ENCODE measurements at regions not wholly inside any gene's neighbourhood (a gene's known extent, or its start where the extent isn't known, plus 50 kb on each side); places are given as distances from the start of the nearest gene placed in this dataset.
"Not testable (repeated sequence)": the region's sequence is repeated elsewhere in the genome, so short reads cannot be mapped to it uniquely, and the experiment has no call there.

DNA sequence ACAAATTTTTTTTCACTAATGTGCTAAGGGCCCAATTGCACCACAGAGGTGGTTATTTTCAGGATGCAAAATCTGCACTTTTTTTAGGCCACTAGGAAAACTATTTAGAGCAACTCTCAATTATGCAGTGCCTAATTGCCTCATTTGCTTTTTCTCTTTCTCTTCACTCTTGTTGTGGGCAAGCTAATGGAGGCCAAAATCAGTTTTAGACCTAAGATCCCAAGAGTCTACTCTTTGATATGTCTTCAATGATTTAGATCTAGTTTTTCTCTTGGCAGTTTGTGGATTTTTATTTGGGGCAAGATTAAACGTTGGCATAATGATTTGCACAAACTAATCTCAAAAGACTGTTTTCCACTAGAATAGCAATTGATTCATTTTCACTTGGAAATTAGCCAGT, 1996.9 kb downstream of the LRRC4C start:
- DNase-seq: no peak

DNA sequence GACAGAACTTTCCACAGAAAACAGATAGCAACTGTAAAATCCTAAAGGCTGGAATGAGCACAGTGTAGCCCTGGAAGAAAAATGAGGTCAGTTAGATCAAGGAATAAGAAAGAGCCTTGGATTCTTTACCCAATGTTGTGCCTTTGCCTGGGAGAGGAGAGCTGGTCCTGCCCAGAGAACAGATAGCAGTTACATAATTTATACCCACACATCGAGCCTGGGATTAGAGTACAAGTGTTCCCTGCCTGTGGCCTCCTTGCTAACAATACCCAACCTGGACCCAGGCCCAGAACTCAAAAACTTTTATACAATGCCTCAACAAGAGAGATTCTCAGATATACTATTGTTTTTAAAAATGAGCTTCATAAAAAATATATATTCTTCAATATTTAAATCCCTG, 1998.4 kb downstream of the LRRC4C start:
- no peak for DNase-seq

DNA sequence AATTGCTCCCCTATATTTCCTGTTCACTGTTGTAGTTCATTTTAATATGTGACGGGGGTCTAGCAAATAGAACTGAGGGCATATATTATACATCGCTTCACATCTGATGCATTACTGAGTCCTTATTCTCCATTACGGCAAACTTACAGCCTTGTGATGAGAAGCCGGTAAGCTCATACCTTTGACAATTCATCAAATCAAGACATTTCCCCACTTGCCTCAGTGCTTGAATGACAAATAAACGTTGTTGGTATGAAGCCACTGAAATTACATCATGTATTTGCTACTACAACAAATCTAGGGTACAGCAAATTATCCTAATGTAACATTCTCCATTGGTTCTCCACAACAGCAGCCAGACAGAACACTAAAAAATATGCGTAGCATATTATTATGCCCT, 1999.8 kb downstream of the LRRC4C start:
- DNase-seq: no peak

DNA sequence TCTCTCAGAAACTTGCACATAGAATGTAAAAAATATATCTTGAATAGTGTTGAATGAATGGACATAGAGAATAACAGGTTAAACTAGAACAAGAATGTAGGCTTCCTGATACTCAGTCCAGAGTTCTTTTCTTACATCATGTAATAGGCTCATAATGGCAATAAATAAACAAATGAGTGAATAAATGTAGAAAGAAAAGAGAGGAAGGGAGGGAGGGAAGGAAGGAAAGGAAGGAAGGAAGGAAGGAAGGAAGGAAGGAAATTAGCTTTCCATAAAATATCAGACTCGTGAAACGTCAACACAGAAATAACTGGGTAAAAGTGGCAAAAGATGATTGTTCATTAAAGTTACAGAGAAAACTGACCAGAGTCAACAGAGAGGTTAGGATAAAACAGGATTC, 2001.0 kb downstream of the LRRC4C start:
- DNase-seq: no peak

GRCh38 chr11:39443424-39444022, 2015.9 kb downstream of the LRRC4C start:
- no peak for DNase-seq

DNA sequence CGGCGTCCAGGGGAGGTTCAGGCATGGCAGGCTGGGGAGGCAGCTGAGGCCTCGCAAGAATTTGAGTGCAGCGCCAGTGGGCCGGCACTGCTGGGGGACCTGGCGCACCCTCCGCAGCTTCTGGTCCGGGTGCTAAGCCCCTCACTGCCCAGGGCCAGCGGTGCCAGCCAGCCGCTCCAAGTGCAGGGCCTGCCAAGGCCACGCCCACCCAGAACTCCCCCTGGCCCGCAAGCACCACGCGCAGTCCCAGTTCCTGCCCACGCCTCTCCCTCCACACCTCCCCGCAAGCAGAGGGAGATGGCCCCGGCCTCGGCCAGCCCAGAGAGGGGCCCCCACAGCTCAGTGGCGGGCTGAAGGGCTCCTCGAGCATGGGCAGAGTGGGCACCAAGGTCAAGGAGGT, 2017.3 kb downstream of the LRRC4C start:
- no peak for DNase-seq

- no peak for DNase-seq
Measured at GRCh38 chr11:39435641-39436040, 2023.8 kb downstream of the LRRC4C start.

- no peak for DNase-seq
Measured at GRCh38 chr11:39434466-39434865, 2025.0 kb downstream of the LRRC4C start.

- no peak for DNase-seq
Measured at GRCh38 chr11:39432929-39433328, 2026.5 kb downstream of the LRRC4C start.

- DNase-seq: no peak
Measured at GRCh38 chr11:39425226-39425625, 2034.2 kb downstream of the LRRC4C start.

GRCh38 chr11:39412117-39412516, 2047.3 kb downstream of the LRRC4C start:
- no peak for DNase-seq

- DNase-seq: no peak
Measured at GRCh38 chr11:39385911-39386310, 2073.5 kb downstream of the LRRC4C start.

- no peak for DNase-seq
Measured at GRCh38 chr11:39374963-39375698, 2084.3 kb downstream of the LRRC4C start.

DNA sequence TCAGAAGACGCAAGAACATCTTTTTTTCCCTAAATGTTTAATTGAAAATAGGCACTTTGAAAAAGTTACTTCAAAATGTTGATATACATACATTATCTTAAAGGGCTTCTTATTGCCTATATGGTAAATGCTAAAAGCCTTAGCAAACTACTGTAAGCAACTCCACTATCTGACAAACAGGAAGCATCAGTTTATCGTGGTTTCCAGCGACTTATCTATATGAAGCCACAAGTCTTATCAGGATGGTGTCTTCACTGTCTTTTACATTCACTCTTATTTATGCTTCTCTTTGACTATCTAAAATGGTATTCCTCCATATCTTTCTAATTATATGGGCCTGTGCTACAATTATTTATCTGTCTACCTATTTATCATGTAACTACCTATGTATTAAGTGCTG, 2091.9 kb downstream of the LRRC4C start:
- DNase-seq: no peak

DNA sequence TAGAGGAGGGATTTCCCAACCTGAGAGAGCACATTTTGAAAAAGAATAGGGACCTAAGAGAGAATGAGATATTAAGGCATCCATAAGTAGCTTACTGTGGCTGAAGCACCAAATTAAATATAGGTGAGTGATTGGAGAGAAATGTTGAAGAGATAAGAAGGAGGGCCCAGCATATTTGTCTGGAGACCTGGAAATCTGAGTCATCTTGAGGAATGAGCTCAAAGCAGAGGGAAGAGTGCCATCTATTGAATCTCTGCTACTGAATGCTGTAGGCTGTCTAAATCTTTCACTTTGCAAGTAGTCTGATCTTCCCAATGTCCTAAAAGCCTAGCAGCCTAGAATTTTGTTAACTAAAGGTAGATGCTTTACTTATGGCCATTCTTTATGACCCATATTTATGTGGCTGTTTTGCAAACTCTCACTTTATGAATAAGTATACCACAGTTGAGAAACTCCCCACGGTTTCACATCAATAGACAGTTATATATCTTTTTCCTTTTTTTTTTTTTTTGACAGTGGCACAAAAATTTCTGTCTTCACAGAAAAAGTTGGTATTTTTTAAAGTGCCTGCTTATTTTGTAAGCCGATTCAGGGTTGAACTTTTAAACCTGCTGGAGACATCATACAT, 2093.5 kb downstream of the LRRC4C start:
- no peak for DNase-seq

DNA sequence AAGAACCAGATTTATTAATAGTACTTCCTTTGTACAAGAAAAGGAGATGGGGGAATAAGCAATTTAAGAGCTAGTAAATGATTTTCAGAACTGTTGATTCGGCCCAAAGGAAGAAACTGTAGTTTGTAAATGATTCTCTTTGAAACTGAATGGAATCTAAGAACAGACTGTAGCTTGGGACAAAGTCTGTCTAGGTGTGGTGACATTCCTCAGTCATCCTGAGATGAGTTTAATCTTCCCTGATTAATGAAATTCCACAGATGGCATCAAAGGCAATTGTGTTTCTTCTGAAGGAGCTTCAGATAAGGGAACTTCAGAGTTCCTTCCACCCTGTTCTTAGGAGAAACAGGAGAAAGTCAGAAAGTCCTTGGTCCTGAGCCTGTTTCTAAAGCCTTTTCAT, 2095.9 kb downstream of the LRRC4C start:
- no peak for DNase-seq

DNA sequence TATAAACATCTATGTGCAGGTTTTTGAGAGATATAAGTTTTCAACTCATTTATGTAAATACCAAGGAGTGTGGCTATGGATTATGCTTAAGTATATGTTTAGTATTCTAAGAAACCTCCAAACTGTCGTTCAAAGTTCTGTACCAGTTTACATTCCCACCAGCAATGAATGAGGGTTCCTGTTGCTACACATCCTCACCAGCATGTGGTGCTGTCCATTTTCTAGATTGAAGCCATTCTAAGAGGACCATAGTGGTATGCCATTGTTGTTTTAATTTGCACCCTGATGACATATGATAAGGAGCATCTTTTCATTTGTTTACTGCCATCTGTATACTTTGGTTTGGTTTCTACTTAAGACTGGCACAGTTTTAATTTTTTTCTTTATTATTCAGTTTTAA, 2097.9 kb downstream of the LRRC4C start:
- DNase-seq: no peak

- no peak for DNase-seq
Measured at GRCh38 chr11:39345834-39346442, 2113.5 kb downstream of the LRRC4C start.

- no peak for DNase-seq
Measured at GRCh38 chr11:39341461-39341860, 2118.0 kb downstream of the LRRC4C start.

DNA sequence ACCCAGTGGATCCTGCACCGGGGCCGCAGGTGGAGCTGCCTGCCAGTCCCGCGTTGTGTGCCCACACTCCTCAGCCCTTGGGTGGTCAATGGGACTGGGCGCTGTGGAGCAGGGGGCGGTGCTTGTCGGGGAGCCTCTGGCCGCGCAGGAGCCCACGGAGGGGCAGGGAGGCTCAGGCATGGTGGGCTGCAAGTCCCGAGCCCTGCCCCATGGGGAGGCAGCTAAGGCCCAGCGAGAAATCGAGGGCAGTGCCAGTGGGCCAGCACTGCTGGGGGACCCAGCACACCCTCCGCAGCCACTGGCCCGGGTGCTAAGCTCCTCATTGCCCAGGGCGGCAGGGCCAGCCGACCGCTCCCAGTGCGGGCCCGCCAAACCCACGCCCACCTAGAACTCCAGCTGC, 2126.4 kb downstream of the LRRC4C start:
- DNase-seq: not testable (repeated sequence)

- no peak for DNase-seq
Measured at GRCh38 chr11:39327302-39327701, 2132.2 kb downstream of the LRRC4C start.

DNA sequence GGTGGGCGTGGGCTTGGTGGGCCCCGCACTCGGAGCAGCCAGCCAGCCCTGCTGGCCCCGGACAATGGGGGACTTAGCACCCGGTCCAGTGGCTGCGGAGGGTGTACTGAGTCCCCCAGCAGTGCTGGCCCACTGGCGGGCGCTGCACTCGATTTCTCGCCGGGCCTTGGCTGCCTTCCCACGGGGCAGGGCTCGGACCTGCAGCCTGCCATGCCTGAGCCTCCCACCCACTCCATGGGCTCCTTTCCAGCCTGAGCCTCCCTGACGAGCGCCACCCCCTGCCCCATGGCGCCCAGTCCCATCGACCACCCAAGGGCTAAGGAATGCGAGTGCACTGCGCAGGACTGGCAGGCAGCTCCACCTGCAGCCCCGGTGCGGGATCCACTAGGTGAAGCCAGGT, 2147.6 kb downstream of the LRRC4C start:
- DNase-seq: not testable (repeated sequence)

GRCh38 chr11:39304586-39304985, 2154.9 kb downstream of the LRRC4C start:
- no peak for DNase-seq

DNA sequence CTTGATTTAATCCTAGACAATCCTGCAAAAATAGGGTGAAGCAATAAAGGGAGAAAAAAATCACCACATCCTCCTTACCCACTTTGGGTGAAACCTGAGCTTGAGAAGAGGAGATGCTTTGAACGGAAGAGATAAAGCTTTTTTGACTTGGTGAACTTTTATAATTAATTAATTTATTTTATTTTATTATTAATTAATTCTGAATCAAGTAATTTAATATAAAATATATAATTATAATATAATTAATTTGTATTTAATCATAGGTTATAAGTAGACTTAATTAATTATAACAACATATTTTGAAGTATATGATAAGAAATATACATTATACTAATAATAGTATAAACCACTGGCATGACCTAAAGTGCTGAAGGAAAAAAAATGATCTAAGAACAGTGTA, 2164.8 kb downstream of the LRRC4C start:
- DNase-seq: no peak
